NT2/D1 (cell line): ENCODE measurements at regions not wholly inside any gene's neighbourhood (a gene's known extent, or its start where the extent isn't known, plus 50 kb on each side); places are given as distances from the start of the nearest gene placed in this dataset.

Source experiments
- DNase-seq: peaks from one replicate; pipeline ENCODE4 v3.0.0-alpha.2; 2011; ENCODE audit warnings: low read depth, low spot score
- H3K27me3 ChIP-seq: 2 replicates; pipeline ENCODE4 v1.6.0; 2011; ENCODE audit warnings: mild to moderate bottlenecking; ENCODE audit not compliant: insufficient read length, insufficient read depth
- H3K36me3 ChIP-seq: 2 replicates; pipeline ENCODE4 v1.6.1; 2011; ENCODE audit warnings: mild to moderate bottlenecking, low read length, mixed read lengths; ENCODE audit not compliant: insufficient read depth, insufficient read length
- H3K4me1 ChIP-seq: 2 replicates; pipeline ENCODE4 v1.5.1; 2011; ENCODE audit not compliant: insufficient read depth, insufficient read length
- H3K4me3 ChIP-seq: 2 replicates; pipeline ENCODE4 v1.5.1; 2011; ENCODE audit warnings: low read depth; ENCODE audit not compliant: insufficient read length
- H3K9ac ChIP-seq: 2 replicates; pipeline ENCODE4 v1.6.0; 2011; ENCODE audit warnings: low read depth; ENCODE audit not compliant: insufficient read length
- H3K9me3 ChIP-seq: 2 replicates; pipeline ENCODE4 v1.5.1; 2011; ENCODE audit warnings: mild to moderate bottlenecking, low read length; ENCODE audit not compliant: insufficient read depth
- SUZ12 ChIP-seq: IDR thresholded peaks from 2 replicates; pipeline ENCODE4 v1.6.1; 2011; ENCODE audit not compliant: insufficient read length, insufficient read depth; ENCODE audit errors: extremely low read depth
- YY1 ChIP-seq: IDR thresholded peaks from 2 replicates; pipeline ENCODE4 v1.6.1; 2011; ENCODE audit not compliant: insufficient read length, insufficient read depth
- ZNF274 ChIP-seq: IDR thresholded peaks from 2 replicates; pipeline ENCODE4 v1.6.1; 2011; ENCODE audit warnings: mild to moderate bottlenecking, low read depth, low read length

DNA sequence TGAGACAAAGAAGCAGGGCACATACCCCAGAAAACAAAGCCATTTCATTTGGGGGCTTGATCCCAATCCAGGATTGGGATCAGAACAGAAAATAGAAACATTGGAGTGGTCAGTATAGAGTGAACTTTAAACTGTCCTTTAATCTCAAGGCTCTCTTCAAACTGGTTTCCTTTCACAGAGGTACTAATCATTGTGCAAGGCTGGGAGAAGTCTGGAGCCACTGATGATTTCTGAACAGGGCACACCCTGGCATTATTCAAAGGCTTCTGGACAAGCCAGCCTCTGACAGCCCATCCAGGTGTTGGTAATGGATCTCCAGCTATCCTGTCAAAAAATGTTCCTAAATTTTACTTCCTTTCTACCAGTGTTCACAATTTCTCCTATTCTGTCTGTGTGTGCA is 244.5 kb downstream of the DDX3Y start:
- no peaks in the 10 kb centered on the region for H3K4me1 ChIP-seq
- DNase-seq: no peak
- no peaks in the 10 kb centered on the region for H3K27me3 ChIP-seq
- no peak overlapping the region for H3K4me3 ChIP-seq
- no peaks in the 10 kb centered on the region for H3K36me3 ChIP-seq
- H3K9ac ChIP-seq: no peak overlapping the region
- no peak for TF ChIP-seq ZNF274
- no peak for TF ChIP-seq YY1
- TF ChIP-seq SUZ12: no peak
- H3K9me3 ChIP-seq: no peaks in the 10 kb centered on the region

DNA sequence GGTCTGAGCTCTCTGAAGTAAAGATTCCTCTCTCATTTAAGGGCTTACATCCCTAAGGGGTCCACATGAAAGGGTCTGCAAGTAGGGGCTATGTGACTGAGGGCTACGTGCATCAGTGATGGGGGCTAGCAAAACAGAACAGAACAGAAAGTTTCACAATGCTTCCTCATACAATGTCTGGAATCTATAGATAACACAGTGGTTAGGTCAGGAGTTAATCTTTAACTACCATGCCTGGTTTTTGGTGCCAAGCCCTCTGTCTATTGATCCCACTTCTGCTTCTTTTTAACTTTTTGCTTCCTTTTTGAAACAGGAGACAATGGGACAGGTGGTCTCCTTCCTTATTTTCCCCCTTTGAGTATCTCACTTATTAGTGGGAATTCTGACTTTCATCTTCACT is 263.0 kb downstream of the DDX3Y start:
- H3K27me3 ChIP-seq: no peaks in the 10 kb centered on the region
- DNase-seq: no peak
- no peaks in the 10 kb centered on the region for H3K36me3 ChIP-seq
- no peaks in the 10 kb centered on the region for H3K4me1 ChIP-seq
- H3K9ac ChIP-seq: no peak overlapping the region
- no peak overlapping the region for H3K4me3 ChIP-seq
- no peak for TF ChIP-seq YY1
- TF ChIP-seq SUZ12: no peak
- TF ChIP-seq ZNF274: no peak
- H3K9me3 ChIP-seq: no peaks in the 10 kb centered on the region

DNA sequence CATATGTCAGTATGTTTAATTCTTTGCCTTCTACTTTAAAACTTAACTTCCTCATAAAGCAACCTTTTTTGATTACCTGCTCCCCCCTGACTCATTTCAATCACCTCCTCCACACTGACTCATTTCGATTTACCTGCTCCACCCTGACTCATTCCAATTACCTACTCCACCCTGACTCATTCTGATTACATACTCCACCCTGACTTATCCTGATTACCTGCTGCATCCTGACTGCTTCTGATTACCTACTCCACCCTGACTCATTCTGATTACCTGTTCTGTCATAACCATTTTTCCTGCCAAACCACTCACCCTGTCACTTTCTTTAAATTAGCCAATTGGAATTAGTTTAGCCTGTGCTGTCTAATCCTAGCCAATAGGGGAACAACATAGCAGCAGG is 263.6 kb downstream of the DDX3Y start:
- Histone ChIP-seq H3K9ac (no peak overlapping the region), H3K4me1 (no peaks in the 10 kb centered on the region), H3K27me3 (no peaks in the 10 kb centered on the region), H3K9me3 (no peaks in the 10 kb centered on the region), H3K36me3 (no peaks in the 10 kb centered on the region), H3K4me3 (no peak overlapping the region)
- DNase-seq: no peak
- no peak for TF ChIP-seq YY1
- no peak for TF ChIP-seq ZNF274
- no peak for TF ChIP-seq SUZ12
